Fibroblast of peridontal ligament (primary cell): ENCODE measurements at regions not wholly inside any gene's neighbourhood (a gene's known extent, or its start where the extent isn't known, plus 50 kb on each side); places are given as distances from the start of the nearest gene placed in this dataset.
"Not testable (repeated sequence)": the region's sequence is repeated elsewhere in the genome, so short reads cannot be mapped to it uniquely, and the experiment has no call there.

Experiments used
- DNase-seq: peaks from one replicate; pipeline ENCODE4 v3.0.0-alpha.2; 2010; ENCODE audit errors: extremely low read depth

GRCh38 chr13:81304121-81304659, 963.3 kb upstream of the SPRY2 start:
- DNase-seq, result no peak

- no peak for DNase-seq
These were observed 961.8 kb upstream of the SPRY2 start for GRCh38 chr13:81302677-81303076.

- DNase-seq, result no peak
These were observed 961.2 kb upstream of the SPRY2 start for GRCh38 chr13:81302125-81302524.

DNA sequence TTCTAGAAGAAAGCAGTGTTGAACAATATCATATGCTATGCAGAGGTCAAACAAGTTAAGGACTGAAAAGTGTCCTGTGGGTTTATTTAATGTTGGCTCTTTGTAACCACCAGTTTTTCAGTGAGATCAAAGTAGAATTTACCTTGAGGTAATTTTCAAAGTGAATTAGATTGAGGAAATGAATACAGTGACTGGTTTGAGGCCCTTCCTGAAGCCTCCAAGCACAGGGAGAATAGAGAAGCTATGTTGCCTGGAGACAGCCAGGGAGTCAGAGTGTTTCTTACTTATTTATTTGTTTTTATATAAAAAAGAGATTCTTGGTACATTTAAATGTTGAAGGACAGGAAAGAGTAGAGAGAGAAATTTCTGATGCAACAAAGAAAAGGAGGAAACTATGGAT, 954.3 kb upstream of the SPRY2 start:
- no peak for DNase-seq

GRCh38 chr13:81293594-81294164, 952.8 kb upstream of the SPRY2 start:
- no peak for DNase-seq

DNA sequence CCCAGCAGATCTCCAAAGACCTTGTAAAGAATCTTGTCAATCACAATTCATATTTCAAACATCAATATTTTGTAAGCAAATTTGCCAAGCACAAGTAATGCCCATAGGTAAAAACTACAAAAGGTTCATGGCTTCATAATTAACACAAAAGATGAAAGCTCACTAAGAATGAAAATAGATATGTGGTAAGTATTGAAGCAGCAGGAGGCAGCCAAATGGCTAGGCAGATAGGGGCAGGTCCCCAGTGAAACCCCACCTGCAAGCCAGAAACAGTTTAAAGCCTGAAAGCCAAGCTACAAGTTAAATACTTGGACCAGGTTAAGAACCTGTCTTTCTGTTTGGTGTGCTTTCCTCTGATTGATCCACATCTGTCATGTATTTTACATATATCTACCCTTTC, 942.6 kb upstream of the SPRY2 start:
- no peak for DNase-seq

DNA sequence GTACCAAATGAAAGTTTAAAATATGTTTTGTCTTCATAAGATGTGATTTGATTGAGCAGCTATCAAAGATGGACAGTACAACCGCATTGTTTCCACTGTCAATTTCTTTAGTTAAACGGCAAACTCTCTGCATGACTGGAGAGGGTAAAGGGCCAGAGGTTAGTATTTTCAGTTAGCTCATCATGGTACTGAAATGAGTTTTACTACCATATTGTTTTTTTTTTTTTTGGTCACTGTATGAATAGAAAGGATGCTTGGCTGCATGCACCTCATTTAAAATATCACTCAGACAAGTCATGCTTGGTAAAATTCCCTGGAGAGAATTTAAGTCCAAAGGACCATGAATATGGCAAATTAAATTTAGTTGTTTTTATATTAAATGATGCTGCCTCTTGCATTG, 942.1 kb upstream of the SPRY2 start:
- no peak for DNase-seq

GRCh38 chr13:81275666-81276258, 934.8 kb upstream of the SPRY2 start:
- no peak for DNase-seq

- DNase-seq, result no peak
These were observed 906.8 kb upstream of the SPRY2 start for GRCh38 chr13:81247711-81248110.

- DNase-seq, result no peak
These were observed 905.6 kb upstream of the SPRY2 start for GRCh38 chr13:81246556-81246955.

DNA sequence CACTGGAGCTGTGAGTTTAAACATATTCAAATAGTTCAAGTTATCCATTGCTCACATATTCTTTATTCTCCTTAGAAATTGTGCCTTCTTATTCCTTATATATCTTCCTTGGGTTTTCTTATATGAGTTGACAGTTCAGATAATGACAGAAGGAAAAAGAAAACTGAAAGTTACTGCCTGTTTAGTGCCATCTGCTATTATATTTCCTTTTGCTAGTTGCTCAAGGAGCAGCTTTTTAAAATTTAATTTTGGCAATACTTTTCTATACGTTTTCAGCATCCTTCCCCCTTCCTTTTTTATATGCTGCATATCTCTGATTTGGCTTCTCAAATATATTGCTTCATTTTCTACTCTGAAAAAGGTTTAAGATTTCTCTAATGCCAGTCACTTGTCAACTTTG, 903.1 kb upstream of the SPRY2 start:
- DNase-seq, result no peak

DNA sequence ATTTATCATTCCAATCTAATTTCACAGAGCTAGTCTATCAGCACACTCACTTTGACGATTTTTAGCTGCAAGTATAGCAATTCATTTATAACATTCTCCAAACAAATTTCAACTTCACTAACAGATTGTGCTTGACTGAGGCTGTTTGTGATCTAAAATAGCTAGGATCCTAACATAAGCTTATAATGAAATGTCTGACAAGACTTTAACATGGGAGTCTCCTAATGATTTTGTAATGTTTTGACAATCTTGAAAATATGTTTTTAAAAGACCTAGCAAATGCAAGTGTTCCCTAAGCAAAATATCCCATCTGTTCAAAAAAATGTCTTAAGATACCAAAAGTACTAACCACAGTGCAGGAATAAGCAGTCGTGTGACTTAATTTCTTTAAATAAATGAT, 889.5 kb upstream of the SPRY2 start:
- no peak for DNase-seq

- not testable (repeated sequence) for DNase-seq
These were observed 885.9 kb upstream of the SPRY2 start for GRCh38 chr13:81226830-81227229.

DNA sequence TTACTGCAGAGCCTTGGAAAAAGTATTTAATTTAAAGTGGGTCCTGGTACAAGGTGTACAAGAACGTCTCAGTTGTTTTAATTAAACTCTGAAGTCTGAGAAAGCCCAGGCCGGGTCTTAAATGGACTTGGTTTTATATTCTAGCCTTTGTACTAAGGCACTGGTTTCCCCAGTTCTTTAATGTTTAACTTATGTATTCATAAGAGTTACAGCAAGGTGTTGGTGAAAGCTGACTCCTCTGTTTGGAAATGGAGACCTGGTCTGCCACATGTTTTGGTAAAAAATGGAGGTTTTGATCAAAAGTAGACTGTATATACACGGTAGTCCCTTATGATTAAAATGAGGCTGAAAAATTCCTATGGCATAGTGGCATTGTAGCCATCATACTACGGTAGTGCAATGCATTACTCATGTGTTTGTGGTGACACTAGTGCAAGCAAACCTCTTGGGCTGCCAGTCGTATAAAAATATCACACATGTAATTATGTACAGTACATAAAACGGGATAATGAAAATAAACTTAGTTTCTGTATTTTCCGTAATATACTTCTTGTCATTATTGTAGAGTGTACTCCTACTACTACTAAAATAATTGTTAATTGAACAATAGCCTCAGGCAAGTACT, 883.4 kb upstream of the SPRY2 start:
- DNase-seq, result no peak

DNA sequence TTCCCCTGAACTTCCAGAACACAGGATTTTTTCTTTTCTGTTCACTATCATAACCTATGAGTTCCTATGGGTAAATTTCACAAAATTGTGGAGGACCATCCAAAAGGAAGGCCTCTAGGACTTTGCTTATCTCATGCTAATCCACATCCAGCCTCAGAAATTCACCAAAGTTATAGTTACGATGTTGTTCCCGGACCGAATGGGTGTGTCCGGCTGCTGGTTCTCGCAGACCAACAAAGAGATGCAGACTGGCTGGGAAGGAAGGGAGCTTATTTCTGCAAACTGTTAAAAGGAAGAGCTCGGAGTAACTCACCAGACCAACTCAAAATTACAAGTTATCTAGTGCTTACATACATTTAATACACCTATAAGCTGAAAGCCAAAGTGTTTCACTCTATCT, 882.9 kb upstream of the SPRY2 start:
- DNase-seq, result no peak

GRCh38 chr13:81211713-81212112, 870.8 kb upstream of the SPRY2 start:
- peak; percentile 47 for DNase-seq

- DNase-seq, result peak; percentile 7
These were observed 866.7 kb upstream of the SPRY2 start for GRCh38 chr13:81207636-81208035.

DNA sequence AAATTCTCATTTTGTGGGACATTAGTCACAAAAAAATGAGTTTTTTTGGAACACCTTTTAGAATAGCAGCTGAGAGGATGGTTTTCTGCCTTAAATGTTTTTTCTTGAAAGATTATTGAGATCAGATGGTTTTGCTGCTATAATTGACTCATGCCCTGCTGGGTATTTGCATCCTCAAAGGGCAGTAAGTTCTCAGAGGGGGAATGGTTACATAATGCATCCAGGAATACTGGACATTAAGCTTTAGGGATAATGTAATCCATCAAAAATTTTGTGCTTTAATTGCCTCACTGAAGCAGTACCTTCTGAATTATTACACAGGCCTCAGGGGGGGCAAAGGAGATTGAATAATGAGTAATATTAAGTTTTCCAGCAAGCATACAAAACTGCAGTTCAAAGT, 866.3 kb upstream of the SPRY2 start:
- DNase-seq, result peak; percentile 57

DNA sequence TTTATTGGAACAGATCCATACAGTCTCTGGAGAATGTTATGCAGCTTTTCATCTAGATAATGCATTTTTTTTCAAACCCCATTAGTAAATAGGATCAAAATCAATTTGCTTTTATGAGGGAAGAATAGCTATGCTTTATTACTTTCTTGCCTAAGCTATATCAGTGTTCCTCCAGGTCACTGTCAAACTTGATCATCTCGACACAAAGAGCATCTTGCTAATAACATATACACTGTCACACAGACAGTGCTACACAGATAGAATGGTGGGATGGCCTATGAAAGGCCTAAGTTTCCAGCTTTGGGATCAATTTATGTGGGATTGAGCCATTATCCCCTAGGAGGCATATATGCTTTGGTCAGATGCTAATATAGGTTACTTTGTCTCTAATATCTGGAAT, 862.9 kb upstream of the SPRY2 start:
- DNase-seq, result no peak

DNA sequence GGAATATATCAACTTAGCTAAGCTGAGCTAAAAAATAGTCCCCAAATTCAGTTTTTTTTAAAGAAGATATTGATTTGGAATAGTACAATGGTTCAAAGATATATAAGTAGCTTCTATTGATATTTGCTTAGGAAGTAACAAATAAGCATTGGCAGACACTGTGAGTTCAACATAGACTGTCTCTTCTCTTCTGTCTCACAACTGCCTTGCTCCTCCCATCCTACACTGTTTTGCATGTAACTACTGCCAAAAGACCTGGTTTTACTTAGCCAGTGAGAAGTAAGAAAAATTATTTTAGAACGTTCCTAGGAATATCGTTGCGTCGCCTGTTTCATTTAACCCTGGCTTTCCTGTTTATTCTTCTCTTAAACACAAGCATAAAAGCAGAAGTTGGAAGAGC, 859.0 kb upstream of the SPRY2 start:
- DNase-seq, result no peak

GRCh38 chr13:81197966-81198365, 857.0 kb upstream of the SPRY2 start:
- DNase-seq, result no peak

GRCh38 chr13:81197483-81197882, 856.6 kb upstream of the SPRY2 start:
- no peak for DNase-seq

GRCh38 chr13:81194362-81194761, 853.4 kb upstream of the SPRY2 start:
- DNase-seq, result no peak
